LNCAP (cell line): ENCODE measurements at regions not wholly inside any gene's neighbourhood (a gene's known extent, or its start where the extent isn't known, plus 50 kb on each side); places are given as distances from the start of the nearest gene placed in this dataset.

ENCODE experiments used
- CTCF ChIP-seq: fragments of 450-650 bp; IDR thresholded peaks from 2 replicates; pipeline ENCODE4 v1.5.1; 2017; ENCODE audit warnings: mild to moderate bottlenecking

- no peak for TF ChIP-seq CTCF
Observed at GRCh38 chr3:66723231-66723630, 222.4 kb upstream of the LRIG1 start.

- no peak for TF ChIP-seq CTCF
Observed at GRCh38 chr3:66729687-66730393, 229.0 kb upstream of the LRIG1 start.

- no peak for TF ChIP-seq CTCF
Observed at GRCh38 chr3:66738625-66739365, 238.0 kb upstream of the LRIG1 start.

- no peak for TF ChIP-seq CTCF
Observed at GRCh38 chr3:66740260-66740659, 239.4 kb upstream of the LRIG1 start.

GRCh38 chr3:66744521-66744920 is 243.7 kb upstream of the LRIG1 start:
- TF ChIP-seq CTCF = no peak

GRCh38 chr3:66744986-66745385 is 244.2 kb upstream of the LRIG1 start:
- no peak for TF ChIP-seq CTCF

GRCh38 chr3:66747261-66747660 is 246.4 kb upstream of the LRIG1 start:
- no peak for TF ChIP-seq CTCF
